ENCODE measurements at regions not wholly inside any gene's neighbourhood (a gene's known extent, or its start where the extent isn't known, plus 50 kb on each side); places are given as distances from the start of the nearest gene placed in this dataset.
"Not testable (repeated sequence)": the region's sequence is repeated elsewhere in the genome, so short reads cannot be mapped to it uniquely, and the experiment has no call there.

DNA sequence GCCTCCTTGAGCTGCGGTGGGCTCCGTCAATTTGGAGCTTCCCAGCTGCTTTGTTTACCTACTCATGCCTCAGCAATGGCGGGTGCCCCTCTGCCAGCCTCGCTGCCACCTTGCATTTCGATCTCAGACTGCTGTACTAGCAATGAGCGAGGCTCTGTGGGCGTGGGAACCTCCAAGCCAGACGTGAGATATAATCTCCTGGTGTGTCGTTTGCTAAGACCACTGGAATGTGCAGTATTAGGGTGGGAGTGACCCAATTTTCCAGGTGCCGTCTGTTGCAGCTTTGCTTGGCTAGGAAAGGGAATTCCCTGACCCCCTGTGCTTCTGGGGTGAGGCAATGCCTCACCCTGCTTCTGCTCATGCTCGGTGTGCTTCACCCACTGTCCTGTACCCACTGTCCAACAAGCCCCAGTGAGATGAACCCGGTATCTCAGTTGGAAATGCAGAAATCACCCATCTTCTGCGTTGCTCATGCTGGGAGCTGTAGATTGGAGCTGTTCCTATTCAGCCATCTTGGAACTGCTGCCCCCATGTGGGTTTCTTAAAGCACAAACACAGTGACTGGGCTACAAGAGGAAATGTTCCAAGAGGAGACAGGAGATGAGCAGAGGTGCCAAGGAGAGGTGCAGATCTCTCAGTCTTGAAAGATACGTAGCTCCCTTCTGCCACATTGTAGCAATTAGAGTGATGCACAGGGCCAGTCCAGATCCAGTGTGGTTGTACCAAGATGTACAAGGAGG, 193.0 kb upstream of the IGFBP7 start:
- DNase-seq, result no peak

GRCh38 chr4:57300300-57300699, 190.1 kb upstream of the IGFBP7 start:
- DNase-seq, result not testable (repeated sequence)

GRCh38 chr4:57291911-57292310, 181.7 kb upstream of the IGFBP7 start:
- peak; percentile 0 for DNase-seq

DNA sequence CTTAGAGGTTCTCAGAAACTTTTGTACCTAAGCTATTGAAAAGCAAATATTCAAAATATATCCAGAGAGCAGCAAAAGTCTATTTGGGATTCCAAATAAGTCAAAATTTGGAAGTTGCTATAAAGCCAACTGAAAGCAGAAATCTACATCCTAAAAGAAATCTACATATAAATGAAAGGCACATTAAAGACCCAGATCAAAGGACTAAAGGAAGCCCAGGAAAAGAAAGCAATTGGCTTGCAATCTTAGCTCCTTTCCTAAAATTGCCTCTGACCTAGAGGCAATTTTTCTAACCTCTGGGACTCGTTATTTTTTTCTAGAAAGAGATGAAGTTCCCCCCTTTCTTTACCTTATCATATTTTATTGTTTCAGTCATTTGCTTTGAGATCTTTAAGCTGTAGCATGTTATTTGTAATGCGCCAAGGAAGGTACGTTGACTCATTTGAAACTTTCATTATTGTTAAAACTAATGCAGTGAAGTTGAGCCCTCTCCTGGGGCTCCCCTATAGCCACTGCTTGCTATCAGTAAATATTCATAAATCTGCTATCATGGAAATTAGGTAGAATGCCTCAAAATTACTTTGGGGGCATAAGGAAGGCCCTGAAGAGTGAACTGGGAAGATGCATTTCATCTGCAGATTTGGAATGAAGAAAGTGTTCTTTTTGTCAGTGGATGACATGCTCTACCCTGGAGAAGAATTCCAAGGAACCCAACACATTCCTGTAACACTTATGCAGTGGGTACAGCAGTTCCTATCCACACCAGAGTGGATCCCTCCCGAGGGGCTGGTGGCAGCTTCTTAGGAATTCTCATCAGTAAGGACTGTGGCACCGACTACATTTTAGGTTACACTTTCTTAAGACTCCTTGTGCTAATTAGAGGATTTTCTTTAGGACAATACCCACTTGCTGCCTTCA, 177.8 kb upstream of the IGFBP7 start:
- no peak for DNase-seq

GRCh38 chr4:57282933-57283310, 172.7 kb upstream of the IGFBP7 start:
- DNase-seq, result no peak

DNA sequence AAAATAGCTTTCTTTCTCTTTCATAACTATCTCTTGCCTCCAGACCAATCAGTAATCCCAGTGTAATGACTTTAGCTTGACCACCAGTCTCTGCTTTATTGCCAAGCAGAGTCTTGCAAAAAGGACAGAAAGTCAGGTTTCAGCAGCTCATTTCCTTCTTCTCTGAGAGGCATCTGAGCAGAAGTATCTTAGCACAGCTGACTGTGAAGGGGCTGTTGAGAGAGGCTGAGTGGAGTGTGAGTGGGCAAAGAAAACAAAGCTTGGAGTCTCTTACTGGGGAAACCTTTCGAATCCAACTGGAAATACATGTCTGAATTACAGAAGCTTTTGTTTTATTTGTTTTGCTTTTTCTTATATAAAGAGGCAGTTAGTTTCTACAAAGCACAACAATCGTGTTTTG, 170.3 kb upstream of the IGFBP7 start:
- DNase-seq, result no peak

GRCh38 chr4:57278780-57279179, 168.6 kb upstream of the IGFBP7 start:
- DNase-seq, result no peak

DNA sequence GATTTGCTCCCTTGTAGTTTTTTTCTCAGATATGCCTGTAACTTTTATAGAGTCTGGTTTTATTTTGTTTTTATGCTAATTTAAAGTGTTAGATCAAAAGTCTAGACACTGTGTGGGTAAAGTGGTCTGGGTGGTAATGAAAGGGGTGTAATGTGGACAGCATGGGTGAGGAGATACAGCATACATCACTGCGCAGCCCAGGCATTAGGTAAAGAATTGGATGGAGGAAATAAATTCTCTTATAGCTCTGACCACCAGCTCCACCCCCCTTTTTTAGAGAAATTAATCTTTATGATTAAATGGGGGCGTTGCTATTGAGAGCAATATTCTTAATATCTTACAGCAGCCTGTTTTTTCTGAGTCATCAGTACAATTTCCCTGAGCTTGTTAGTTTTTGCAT, 163.9 kb upstream of the IGFBP7 start:
- DNase-seq, result no peak

DNA sequence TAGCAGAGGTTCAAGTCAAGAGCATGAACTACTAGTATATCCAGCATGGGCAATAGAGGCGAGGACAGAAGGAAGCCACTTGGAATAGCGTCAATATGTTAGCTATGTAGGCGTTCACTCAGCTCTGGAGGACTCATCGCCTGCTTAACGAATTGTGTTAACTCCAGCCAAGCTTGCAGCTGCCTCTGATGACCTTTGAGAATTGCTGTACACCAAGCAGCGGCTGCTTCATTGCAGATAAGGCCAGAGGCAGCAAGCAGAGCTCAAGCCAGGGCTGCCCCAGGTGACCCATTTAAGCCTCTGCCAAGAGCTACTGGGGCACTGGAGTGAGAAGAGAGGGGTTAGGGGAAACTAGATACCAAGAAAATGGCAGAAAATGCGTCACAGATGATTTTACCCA, 160.2 kb upstream of the IGFBP7 start:
- DNase-seq, result no peak

DNA sequence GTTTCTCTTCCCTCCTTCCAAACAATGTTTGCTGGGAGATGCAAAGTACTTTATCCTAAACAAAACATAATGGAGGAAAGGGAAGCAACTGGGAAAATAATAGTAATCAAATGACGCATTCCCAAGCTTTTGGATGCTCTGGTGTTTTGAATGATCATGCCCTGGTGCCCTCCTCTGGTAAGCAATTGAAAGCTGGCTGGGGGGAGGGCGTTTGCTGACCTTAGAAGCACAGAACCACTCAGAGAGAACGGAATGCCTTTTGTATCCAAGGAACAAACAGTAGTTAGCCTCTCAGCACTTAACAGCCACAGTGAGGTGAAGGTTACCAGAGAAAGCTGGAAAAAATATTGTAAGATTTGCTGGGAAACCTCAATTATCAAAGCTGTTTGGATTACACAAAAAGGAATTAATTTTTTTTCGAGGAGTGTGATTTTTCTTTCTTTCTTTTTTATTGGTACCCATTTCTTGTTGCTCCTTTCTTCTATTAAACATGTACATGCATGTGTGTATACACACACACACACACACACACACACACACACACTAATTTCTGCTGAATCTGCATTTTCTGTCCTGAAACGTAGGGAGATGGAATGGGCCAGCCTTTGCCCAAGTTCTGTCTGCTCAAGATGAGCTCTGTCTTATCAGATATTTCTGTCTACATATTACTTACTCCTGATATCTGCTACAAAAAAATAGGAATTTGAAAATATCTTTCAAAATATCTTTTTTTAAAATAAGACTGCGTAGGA, 155.8 kb upstream of the IGFBP7 start:
- DNase-seq, result no peak

GRCh38 chr4:57254754-57255153, 144.6 kb upstream of the IGFBP7 start:
- DNase-seq, result no peak

DNA sequence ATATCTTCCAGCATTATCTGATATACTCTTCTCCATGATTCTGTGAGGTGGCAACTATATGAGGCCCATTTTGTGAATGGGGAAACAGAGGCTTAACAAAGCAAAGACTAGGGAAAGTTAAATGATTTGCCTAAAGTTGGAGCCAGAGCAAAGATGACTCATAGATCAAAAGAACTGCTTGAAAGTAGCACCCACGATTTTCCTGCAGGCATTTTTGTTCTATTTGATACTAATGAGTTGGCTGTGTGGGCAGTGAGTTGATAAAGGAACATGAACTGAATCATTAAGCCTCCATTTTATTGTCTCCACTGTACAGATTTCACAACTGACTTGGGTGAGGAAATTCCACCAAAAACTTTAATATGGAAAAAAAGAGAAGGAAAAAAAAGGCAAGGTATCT, 138.9 kb upstream of the IGFBP7 start:
- DNase-seq, result no peak

DNA sequence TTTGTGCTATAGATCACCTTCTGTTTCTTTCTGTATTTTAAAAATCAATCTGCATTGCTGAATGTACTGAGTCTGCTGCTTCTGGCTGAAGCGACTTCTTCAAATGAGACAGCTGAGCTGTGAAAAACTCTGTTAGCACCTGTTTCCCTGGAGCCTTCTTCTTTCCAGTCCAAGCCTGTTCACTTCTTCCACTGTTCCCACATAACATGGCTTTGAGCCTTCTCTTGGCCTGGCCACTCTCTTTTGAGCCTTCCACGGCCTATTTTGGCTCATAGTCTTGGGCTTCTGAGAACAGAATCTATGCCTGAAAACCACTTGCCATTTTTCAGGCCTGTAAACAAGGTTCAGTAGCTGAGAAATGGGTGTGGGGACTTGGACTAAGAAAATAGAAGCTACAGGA, 132.9 kb upstream of the IGFBP7 start:
- no peak for DNase-seq

DNA sequence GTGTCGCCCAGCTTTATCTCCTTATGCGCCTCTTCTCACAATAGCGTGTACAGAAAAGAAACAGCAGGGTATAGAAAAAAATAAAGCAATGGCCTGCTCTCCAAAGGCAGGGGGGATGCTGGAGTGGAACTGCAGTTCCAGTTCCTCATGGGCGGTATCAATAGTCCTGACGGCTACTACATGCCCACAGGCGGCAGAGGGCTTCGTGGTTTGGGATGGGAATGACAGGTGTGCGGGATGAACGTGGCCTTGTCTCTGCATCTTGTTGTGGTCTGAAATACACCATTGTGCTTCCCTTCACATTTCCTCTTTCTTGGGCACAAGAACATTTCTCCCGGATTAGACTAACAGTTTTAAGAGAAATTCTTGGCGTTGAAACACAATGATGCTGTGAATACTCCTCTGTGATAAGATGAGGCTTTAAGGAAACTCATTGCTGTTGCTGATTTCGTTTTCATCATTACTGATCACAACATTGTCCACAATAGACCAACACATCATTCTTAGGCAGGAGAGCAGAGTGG, 124.1 kb upstream of the IGFBP7 start:
- no peak for DNase-seq

- DNase-seq, result no peak
Observed at GRCh38 chr4:57233386-57233785, 123.2 kb upstream of the IGFBP7 start.

DNA sequence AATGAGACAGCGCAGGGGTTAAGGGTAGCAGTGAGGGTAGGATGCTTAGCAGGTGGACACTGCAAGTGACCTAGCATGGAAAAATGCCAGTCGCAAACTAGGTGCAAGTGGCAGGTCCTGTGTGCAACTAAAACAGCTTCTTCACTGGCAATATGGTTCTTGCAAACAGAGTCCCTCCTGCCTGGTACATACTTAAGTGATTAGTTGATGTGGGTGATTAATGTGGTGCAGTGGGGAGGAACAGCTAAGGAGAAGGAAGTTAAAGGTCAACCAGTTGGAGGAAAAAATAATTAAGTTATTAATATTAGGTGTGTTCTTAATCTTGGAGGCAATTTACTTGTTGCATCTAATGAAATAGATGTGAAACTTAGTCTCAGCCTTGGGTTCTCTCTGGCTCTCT, 121.6 kb upstream of the IGFBP7 start:
- no peak for DNase-seq

- DNase-seq, result no peak
Observed at GRCh38 chr4:57220734-57221133, 110.5 kb upstream of the IGFBP7 start.

DNA sequence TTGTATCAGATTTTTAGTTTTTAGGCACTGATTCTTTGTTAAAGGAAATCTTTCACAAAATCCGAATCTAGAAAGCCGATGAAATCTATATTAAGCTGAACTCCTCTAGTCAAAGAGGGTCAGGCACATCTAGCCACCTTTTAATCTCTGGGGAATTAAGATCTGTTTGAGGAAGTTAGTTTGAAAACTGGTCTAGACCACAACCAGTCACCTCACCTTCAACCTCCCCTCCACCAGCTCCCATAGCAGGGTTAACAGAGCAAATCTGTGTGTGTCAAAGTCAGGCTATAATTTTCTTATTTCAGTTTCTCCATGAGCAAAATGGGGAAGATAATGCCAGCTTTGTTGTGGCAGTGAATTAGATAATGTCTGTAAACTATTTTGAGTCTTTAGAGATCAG, 110.0 kb upstream of the IGFBP7 start:
- DNase-seq, result no peak

DNA sequence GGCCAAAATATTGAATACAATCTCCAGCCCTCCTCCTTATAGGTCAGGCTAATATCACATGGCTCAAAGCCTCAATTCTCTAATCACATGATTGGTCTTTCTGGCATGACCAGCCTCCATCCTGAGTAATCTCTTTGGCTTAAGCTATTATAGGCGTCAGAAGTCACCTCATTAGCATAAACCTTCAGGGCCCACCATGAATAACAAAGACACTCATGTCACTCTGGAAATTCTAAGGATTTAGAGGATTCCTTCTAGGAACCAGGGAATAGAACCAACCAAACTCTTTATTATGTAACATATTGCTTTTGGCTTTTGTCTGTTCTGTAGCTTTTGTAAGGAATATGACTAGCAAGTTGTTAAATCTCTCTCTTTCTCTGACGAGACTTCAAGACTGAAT, 109.2 kb upstream of the IGFBP7 start:
- DNase-seq, result no peak

DNA sequence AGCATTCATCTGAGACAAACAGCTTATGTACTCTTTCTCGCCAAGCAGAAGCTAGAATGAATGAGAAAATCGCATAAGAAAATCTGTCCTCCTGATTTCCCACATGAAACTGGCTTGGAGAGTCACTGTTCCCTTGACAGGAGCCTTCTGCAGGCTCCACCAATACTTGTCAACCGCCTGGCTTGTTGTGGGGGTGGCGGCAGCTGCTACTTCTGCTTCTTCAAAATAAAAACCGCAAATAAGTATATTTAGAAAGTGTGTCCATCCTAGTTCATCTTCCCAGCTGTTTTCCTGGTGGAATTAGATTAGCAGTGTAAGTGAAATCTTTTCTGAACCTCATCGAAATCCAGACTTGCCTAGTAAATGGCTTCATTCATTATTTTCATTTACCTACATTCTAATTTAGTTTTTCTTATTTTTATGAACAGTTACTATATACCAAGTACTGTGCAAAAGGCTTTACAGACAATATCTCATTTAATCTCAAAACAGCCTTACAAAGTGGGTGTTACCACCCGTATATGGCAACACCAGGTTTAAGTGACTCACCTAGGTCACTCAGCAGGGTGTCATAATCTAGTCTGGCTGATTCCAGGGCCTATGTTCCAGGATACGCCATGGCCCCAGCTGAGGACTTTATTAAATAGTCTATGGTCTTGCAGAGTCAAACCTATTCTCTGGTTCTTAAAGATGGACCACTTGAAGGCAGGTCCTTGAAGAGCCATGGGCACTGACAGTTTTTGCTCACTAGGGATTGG, 104.6 kb upstream of the IGFBP7 start:
- no peak for DNase-seq

DNA sequence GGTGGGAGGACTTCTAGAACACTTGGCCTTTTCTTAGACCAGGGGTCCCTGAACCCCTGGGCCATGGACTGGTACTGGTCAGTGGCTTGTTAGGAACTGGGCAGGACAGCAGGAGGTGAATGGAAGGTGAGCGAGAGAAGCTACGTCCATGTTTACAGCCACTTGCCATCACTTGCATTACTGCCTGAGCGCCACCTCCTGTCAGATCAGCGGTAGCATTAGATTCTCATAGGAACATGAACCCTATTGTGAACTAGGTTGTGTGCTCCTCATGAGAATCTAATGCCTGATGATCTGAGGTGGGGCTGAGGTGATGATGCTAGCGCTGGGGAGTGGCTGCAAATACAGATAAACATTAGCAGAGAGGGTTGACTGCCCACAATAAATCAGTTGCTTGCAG, 100.9 kb upstream of the IGFBP7 start:
- DNase-seq, result no peak

DNA sequence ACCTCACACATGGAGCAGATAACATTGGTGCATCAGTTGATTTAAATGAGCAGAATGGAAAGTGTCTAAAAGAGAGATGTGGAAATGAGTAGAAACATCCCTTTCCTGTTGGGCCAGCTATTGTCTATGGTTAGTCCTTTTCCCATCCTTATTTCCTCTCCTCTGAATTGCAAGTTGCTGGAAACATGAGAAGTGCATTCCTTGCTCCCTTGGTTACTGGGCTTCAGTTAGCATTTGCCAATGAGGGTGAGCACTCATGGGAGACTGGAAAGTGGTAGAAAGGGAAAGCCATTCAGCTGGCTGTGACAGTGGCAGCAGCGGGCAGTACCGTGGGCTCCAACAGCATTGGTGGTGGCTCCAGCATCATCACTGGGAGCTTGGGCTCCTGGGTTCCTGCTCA, 96.0 kb upstream of the IGFBP7 start:
- DNase-seq, result no peak
